BJ (cell line): ENCODE measurements at regions not wholly inside any gene's neighbourhood (a gene's known extent, or its start where the extent isn't known, plus 50 kb on each side); places are given as distances from the start of the nearest gene placed in this dataset.

Experiments
- CTCF ChIA-PET: fragments of 350-600 bp; formaldehyde crosslinking; extraction: SDS; loops from one replicate; lab custom pipeline; 2021; ENCODE audit warnings: antibody characterized with exemption, inconsistent platforms; lab: Yijun Ruan, JAX
- POLR2A ChIA-PET: fragments of 300-600 bp; sonication (Branson Sonifier 250); formaldehyde crosslinking; extraction: SDS; loops from one replicate; lab custom pipeline; 2021; ENCODE audit warnings: antibody characterized with exemption; lab: Charles Lee
- DNase-seq: peaks from one replicate; pipeline ENCODE4 v3.0.0-alpha.2; 2011; ENCODE audit warnings: low read depth
- H3K27me3 ChIP-seq: 2 replicates; pipeline ENCODE4 v1.6.0; 2011; ENCODE audit warnings: low read length; ENCODE audit not compliant: control insufficient read depth, insufficient read depth
- H3K36me3 ChIP-seq: 2 replicates; pipeline ENCODE4 v1.5.1; 2011; ENCODE audit warnings: low read length; ENCODE audit not compliant: control insufficient read depth, insufficient read depth
- H3K4me3 ChIP-seq: 2 replicates; pipeline ENCODE4 v1.5.1; 2011; ENCODE audit warnings: low read depth, mild to moderate bottlenecking, control low read depth, low read length
- CTCF ChIP-seq: IDR thresholded peaks from 2 replicates; pipeline ENCODE4 v1.5.1; 2011; ENCODE audit warnings: low read depth, mild to moderate bottlenecking, control low read depth, inconsistent platforms, low read length, moderate library complexity; ENCODE audit not compliant: insufficient read depth

GRCh38 chr21:40938611-40939010 lies 91.7 kb upstream of the DSCAM start:
- no peak for TF ChIP-seq CTCF
- H3K4me3 ChIP-seq: no peak overlapping the region
- H3K36me3 ChIP-seq: no peaks in the 10 kb centered on the region
- POLR2A ChIA-PET: no interaction called here
- DNase-seq: no peak
- no peaks in the 10 kb centered on the region for H3K27me3 ChIP-seq
- CTCF ChIA-PET: no interaction called here

- TF ChIP-seq CTCF: no peak
- DNase-seq: no peak
- no peak overlapping the region for H3K4me3 ChIP-seq
- ChIA-PET POLR2A (no interaction called here), CTCF (no interaction called here)
- no peaks in the 10 kb centered on the region for H3K36me3 ChIP-seq
- no peaks in the 10 kb centered on the region for H3K27me3 ChIP-seq
Measured at GRCh38 chr21:40947713-40948112, 100.8 kb upstream of the DSCAM start.

GRCh38 chr21:40950970-40951369 lies 104.0 kb upstream of the DSCAM start:
- no peak for TF ChIP-seq CTCF
- H3K36me3 ChIP-seq: no peaks in the 10 kb centered on the region
- no peak overlapping the region for H3K4me3 ChIP-seq
- CTCF ChIA-PET: no interaction called here
- POLR2A ChIA-PET: no interaction called here
- no peaks in the 10 kb centered on the region for H3K27me3 ChIP-seq
- DNase-seq: no peak

GRCh38 chr21:40952551-40953323 lies 105.8 kb upstream of the DSCAM start:
- no peak for TF ChIP-seq CTCF
- Histone ChIP-seq H3K4me3 (no peak overlapping the region), H3K36me3 (no peaks in the 10 kb centered on the region), H3K27me3 (no peaks in the 10 kb centered on the region)
- no peak for DNase-seq
- ChIA-PET POLR2A (no interaction called here), CTCF (no interaction called here)

- no peak for TF ChIP-seq CTCF
- DNase-seq: peak; percentile 8
- Histone ChIP-seq H3K4me3 (no peak overlapping the region), H3K27me3 (no peaks in the 10 kb centered on the region), H3K36me3 (no peaks in the 10 kb centered on the region)
- ChIA-PET CTCF (no interaction called here), POLR2A (no interaction called here)
Measured at GRCh38 chr21:40964691-40965090, 117.7 kb upstream of the DSCAM start.
